ENCODE measurements at regions not wholly inside any gene's neighbourhood (a gene's known extent, or its start where the extent isn't known, plus 50 kb on each side); places are given as distances from the start of the nearest gene placed in this dataset.

GRCh38 chr18:78664048-78664447 lies 315.6 kb upstream of the SALL3 start:
- TF ChIP-seq POLR2A (IDR thresholded peaks at IDR 0.05; ENCODE audit: low read depth, low read length) (no peak), POLR2AphosphoS5 (IDR thresholded peaks at IDR 0.05; ENCODE audit: low read depth, low read length) (no peak), TAF1 (IDR thresholded peaks at IDR 0.05; ENCODE audit: borderline replicate concordance, low read depth, low read length) (no peak)

Data from GM12892 (cell line).